Parathyroid adenoma (tissue), 2 donors: ENCODE measurements at regions not wholly inside any gene's neighbourhood (a gene's known extent, or its start where the extent isn't known, plus 50 kb on each side); places are given as distances from the start of the nearest gene placed in this dataset.

Experiments used
- H2AFZ ChIP-seq: fragments of 300-600 bp; sonication (generic); one replicate; pipeline ENCODE4 v1.7.0; 2017; ENCODE audit warnings: antibody characterized with exemption, mild to moderate bottlenecking
- H3K27ac ChIP-seq: fragments of 300-600 bp; sonication (generic); one replicate; pipeline ENCODE4 v1.7.0; 2017
- H3K27me3 ChIP-seq: fragments of 300-600 bp; sonication (generic); one replicate; pipeline ENCODE4 v1.7.0; 2017; ENCODE audit warnings: low read length; ENCODE audit not compliant: control insufficient read depth, insufficient read depth
- H3K36me3 ChIP-seq: fragments of 300-600 bp; sonication (generic); one replicate; pipeline ENCODE4 v1.7.0; 2017; ENCODE audit warnings: low read length; ENCODE audit not compliant: control insufficient read depth, insufficient read depth
- H3K4me1 ChIP-seq: fragments of 300-600 bp; sonication (generic); one replicate; pipeline ENCODE4 v1.7.0; 2017; ENCODE audit warnings: control low read depth
- H3K4me2 ChIP-seq: fragments of 300-600 bp; sonication (generic); one replicate; pipeline ENCODE4 v1.7.0; 2017; ENCODE audit warnings: low read length
- H3K4me3 ChIP-seq: fragments of 300-600 bp; sonication (generic); one replicate; pipeline ENCODE4 v1.7.0; 2017; ENCODE audit warnings: low read depth, low read length
- H3K79me2 ChIP-seq: fragments of 300-600 bp; sonication (generic); one replicate; pipeline ENCODE4 v1.7.0; 2017; ENCODE audit warnings: control low read depth
- H3K9ac ChIP-seq: fragments of 300-600 bp; sonication (generic); one replicate; pipeline ENCODE4 v1.7.0; 2017; ENCODE audit warnings: mild to moderate bottlenecking
- H3K9me3 ChIP-seq: fragments of 300-600 bp; sonication (generic); one replicate; pipeline ENCODE4 v1.7.0; 2017; ENCODE audit warnings: low read length; ENCODE audit not compliant: control insufficient read depth
- CTCF ChIP-seq: fragments of 300-600 bp; sonication (generic); IDR thresholded peaks from one replicate; pipeline ENCODE4 v1.7.0; 2017; ENCODE audit warnings: antibody characterized with exemption, mild to moderate bottlenecking
- donor health status: primary hyperparathyroidism.

GRCh38 chr11:116512841-116513240, 259.9 kb downstream of the BUD13 start:
- H2AFZ ChIP-seq = no peak overlapping the region
- H3K4me3 ChIP-seq = no peak overlapping the region
- no peaks in the 10 kb centered on the region for H3K27me3 ChIP-seq
- no peak overlapping the region for H3K4me2 ChIP-seq
- H3K4me1 ChIP-seq = no peaks in the 10 kb centered on the region
- no peak overlapping the region for H3K9ac ChIP-seq
- no peak for TF ChIP-seq CTCF
- H3K36me3 ChIP-seq = no peaks in the 10 kb centered on the region
- H3K9me3 ChIP-seq = no peaks in the 10 kb centered on the region
- no peaks in the 10 kb centered on the region for H3K79me2 ChIP-seq
- H3K27ac ChIP-seq = no peak overlapping the region

- no peaks in the 10 kb centered on the region for H3K4me1 ChIP-seq
- no peaks in the 10 kb centered on the region for H3K79me2 ChIP-seq
- H2AFZ ChIP-seq = no peak overlapping the region
- H3K9me3 ChIP-seq = no peaks in the 10 kb centered on the region
- H3K27me3 ChIP-seq = no peaks in the 10 kb centered on the region
- H3K4me2 ChIP-seq = no peak overlapping the region
- no peaks in the 10 kb centered on the region for H3K36me3 ChIP-seq
- no peak overlapping the region for H3K9ac ChIP-seq
- no peak overlapping the region for H3K4me3 ChIP-seq
- TF ChIP-seq CTCF = no peak
- no peak overlapping the region for H3K27ac ChIP-seq
These were observed 261.1 kb downstream of the BUD13 start for GRCh38 chr11:116511684-116512083.

- H3K4me1 ChIP-seq = no peaks in the 10 kb centered on the region
- H3K4me3 ChIP-seq = no peak overlapping the region
- H3K9me3 ChIP-seq = no peaks in the 10 kb centered on the region
- no peaks in the 10 kb centered on the region for H3K27me3 ChIP-seq
- no peak overlapping the region for H3K27ac ChIP-seq
- no peak overlapping the region for H3K4me2 ChIP-seq
- no peak for TF ChIP-seq CTCF
- H2AFZ ChIP-seq = no peak overlapping the region
- H3K36me3 ChIP-seq = no peaks in the 10 kb centered on the region
- no peak overlapping the region for H3K9ac ChIP-seq
- no peaks in the 10 kb centered on the region for H3K79me2 ChIP-seq
These were observed 261.7 kb downstream of the BUD13 start for GRCh38 chr11:116510886-116511650.

- no peak overlapping the region for H2AFZ ChIP-seq
- H3K4me1 ChIP-seq = no peaks in the 10 kb centered on the region
- TF ChIP-seq CTCF = no peak
- no peaks in the 10 kb centered on the region for H3K9me3 ChIP-seq
- H3K9ac ChIP-seq = no peak overlapping the region
- no peaks in the 10 kb centered on the region for H3K27me3 ChIP-seq
- H3K4me2 ChIP-seq = no peak overlapping the region
- no peaks in the 10 kb centered on the region for H3K36me3 ChIP-seq
- no peak overlapping the region for H3K27ac ChIP-seq
- H3K4me3 ChIP-seq = no peak overlapping the region
- no peaks in the 10 kb centered on the region for H3K79me2 ChIP-seq
These were observed 262.6 kb downstream of the BUD13 start for GRCh38 chr11:116510166-116510565.

GRCh38 chr11:116509551-116509950, 263.2 kb downstream of the BUD13 start:
- TF ChIP-seq CTCF = no peak
- H3K27me3 ChIP-seq = no peaks in the 10 kb centered on the region
- no peaks in the 10 kb centered on the region for H3K36me3 ChIP-seq

More at GRCh38 chr11:116509551-116509950, 263.2 kb downstream of the BUD13 start:
- H3K4me2 ChIP-seq = no peak overlapping the region
- H3K4me3 ChIP-seq = no peak overlapping the region
- H3K9me3 ChIP-seq = no peaks in the 10 kb centered on the region
- H3K79me2 ChIP-seq = no peaks in the 10 kb centered on the region
- H3K9ac ChIP-seq = no peak overlapping the region
- H2AFZ ChIP-seq = no peak overlapping the region
- H3K27ac ChIP-seq = no peak overlapping the region
- H3K4me1 ChIP-seq = no peaks in the 10 kb centered on the region
